A673 (cell line): ENCODE measurements at regions not wholly inside any gene's neighbourhood (a gene's known extent, or its start where the extent isn't known, plus 50 kb on each side); places are given as distances from the start of the nearest gene placed in this dataset.

ENCODE experiments used
- CTCF ChIP-seq: fragments of 300-800, 200-600 bp; sonication (generic); conservative IDR thresholded peaks from 2 replicates; pipeline ENCODE4 v1.5.1; 2017; ENCODE audit warnings: low read depth, mild to moderate bottlenecking, antibody characterized with exemption, low read length, moderate library complexity, mixed read lengths
- EZH2 ChIP-seq: fragments of 200-600 bp; sonication (generic); IDR thresholded peaks from 2 replicates; pipeline ENCODE4 v1.6.1; 2017; ENCODE audit warnings: borderline replicate concordance, low read depth, mild to moderate bottlenecking, mixed read lengths, antibody characterized with exemption, low read length; ENCODE audit not compliant: poor library complexity, severe bottlenecking

DNA sequence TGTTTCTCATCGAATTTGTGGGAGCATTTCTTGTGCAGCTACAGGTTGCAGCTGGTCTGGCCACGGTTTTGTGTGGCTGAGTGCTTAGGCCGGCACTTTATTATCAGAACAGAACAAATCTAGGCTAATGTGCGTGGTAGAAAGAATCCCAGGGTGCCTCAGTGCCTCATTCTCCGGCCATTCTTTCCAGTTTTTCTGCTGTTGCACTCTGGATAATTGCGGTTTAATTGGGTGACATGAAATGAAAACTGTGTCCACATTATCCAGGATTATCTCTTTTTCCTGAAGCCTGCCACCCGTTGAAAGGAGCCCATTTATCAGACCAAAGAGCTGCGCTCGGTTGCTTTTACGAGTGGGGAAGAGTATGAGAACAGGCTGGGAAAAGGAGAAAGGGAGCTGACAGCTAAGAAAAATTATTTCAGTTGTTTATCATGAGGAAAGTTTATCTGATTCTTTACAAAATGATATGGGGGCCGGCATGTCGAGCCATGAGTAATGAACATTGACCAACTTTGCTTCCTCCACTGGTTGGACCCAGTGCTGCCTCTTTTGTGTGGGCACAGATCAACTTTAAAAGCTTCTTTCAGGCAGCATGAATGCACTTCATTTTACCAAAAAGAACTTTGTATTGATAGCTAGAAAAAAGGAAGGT is 117.0 kb upstream of the SOX21 start:
- no peak for TF ChIP-seq CTCF
- TF ChIP-seq EZH2, result no peak
